Prostate gland (tissue), 2 donors: ENCODE measurements at regions not wholly inside any gene's neighbourhood (a gene's known extent, or its start where the extent isn't known, plus 50 kb on each side); places are given as distances from the start of the nearest gene placed in this dataset.

ENCODE experiments used
- DNase-seq: peaks from one replicate; pipeline ENCODE4 v3.0.0-alpha.2; 2019; ENCODE audit warnings: low spot score
- H3K27ac ChIP-seq, 2 donors: fragments of 200-600 bp; sonication (generic); 2 replicates each; pipeline ENCODE4 v1.5.1; 2017 to 2019
- H3K27me3 ChIP-seq: fragments of 200-600 bp; sonication (generic); replicated peaks from 2 replicates; pipeline ENCODE4 v1.5.1; 2019; ENCODE audit not compliant: insufficient read depth
- H3K36me3 ChIP-seq, 2 donors: fragments of 200-600 bp; sonication (generic); 1 replicate in 1 of 2; 2 replicates in 1 of 2; pipeline versions ENCODE4 v1.5.1 to v1.8.1; 2017 to 2019
- H3K4me1 ChIP-seq: fragments of 200-600 bp; sonication (generic); replicated peaks from 2 replicates; pipeline ENCODE4 v1.5.1; 2019
- H3K4me3 ChIP-seq, 2 donors: fragments of 200-600 bp; sonication (generic); 2 replicates each; pipeline ENCODE4 v1.5.1; 2017 to 2019
- H3K9me3 ChIP-seq: fragments of 200-600 bp; sonication (generic); 2 replicates; pipeline ENCODE4 v1.5.1; 2017
- POLR2A ChIP-seq: fragments of 450-650 bp; IDR thresholded peaks from one replicate; pipeline ENCODE4 v1.6.1; 2016; ENCODE audit warnings: antibody characterized with exemption, mild to moderate bottlenecking
- POLR2AphosphoS5 ChIP-seq: sonication (generic); formaldehyde crosslinking; IDR thresholded peaks from one replicate; pipeline ENCODE4 v1.6.1; 2017; ENCODE audit warnings: antibody characterized with exemption
- WGBS: methylation state at CpG from one replicate; pipeline ENCODE4 v1.1.5; 2018; 5-methylcytosine and 5-hydroxymethylcytosine counted together
- intact Hi-C: fragments of 100-400 bp; cut with DNase I; formaldehyde crosslinking; loops from one replicate; pipeline ENCODE4 v1.14.2; 2022
- TF ChIP-seq, protein P1 (sequence below), 4 experiments: fragments of 200-600 bp in 2 of 4; fragments of 450-650 bp in 2 of 4; sonication (generic) in 2 of 4; IDR thresholded peaks; 1 replicate in 3 of 4; 2 replicates in 1 of 4; pipeline ENCODE4 v1.5.1; 2016 to 2019; ENCODE audit warnings: antibody characterized with exemption in 4 of 4, mild to moderate bottlenecking in 2 of 4, moderate library complexity in 2 of 4

DNA sequence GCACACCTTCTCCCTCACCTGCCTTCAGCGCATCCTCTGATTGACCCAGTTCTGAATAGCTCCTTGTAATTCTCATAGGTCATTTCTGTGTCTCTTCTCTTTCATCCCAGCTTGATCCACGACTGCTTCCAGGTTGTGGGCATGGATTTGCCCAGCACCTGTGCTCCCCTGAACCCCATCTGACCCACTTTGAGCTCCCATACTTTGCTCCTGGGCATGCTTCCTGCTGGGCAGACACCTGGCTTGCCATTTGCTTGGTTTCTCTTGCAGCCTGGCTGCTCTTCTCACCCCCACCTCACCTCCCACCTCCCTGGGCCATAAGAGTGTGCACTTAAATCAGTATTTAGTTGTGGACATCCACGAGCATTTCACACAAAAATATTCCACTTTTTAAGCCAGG is 635.5 kb downstream of the TBL1XR1 start:
- Histone ChIP-seq H3K27me3 (no peaks in the 10 kb centered on the region), H3K27ac (no peak overlapping the region), H3K36me3 (no peaks in the 10 kb centered on the region), H3K4me3 (no peak overlapping the region), H3K4me1 (no peaks in the 10 kb centered on the region), H3K9me3 (no peaks in the 10 kb centered on the region)
- 66% methylated on average over 3 of the region's 3 CpGs for WGBS
- intact Hi-C loops: no loop called here
- no peak for DNase-seq
- TF ChIP-seq POLR2A: no peak
- TF ChIP-seq, protein P1, sequence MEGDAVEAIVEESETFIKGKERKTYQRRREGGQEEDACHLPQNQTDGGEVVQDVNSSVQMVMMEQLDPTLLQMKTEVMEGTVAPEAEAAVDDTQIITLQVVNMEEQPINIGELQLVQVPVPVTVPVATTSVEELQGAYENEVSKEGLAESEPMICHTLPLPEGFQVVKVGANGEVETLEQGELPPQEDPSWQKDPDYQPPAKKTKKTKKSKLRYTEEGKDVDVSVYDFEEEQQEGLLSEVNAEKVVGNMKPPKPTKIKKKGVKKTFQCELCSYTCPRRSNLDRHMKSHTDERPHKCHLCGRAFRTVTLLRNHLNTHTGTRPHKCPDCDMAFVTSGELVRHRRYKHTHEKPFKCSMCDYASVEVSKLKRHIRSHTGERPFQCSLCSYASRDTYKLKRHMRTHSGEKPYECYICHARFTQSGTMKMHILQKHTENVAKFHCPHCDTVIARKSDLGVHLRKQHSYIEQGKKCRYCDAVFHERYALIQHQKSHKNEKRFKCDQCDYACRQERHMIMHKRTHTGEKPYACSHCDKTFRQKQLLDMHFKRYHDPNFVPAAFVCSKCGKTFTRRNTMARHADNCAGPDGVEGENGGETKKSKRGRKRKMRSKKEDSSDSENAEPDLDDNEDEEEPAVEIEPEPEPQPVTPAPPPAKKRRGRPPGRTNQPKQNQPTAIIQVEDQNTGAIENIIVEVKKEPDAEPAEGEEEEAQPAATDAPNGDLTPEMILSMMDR (IDR thresholded peaks at IDR 0.05): no peak
- no peak for TF ChIP-seq POLR2AphosphoS5

GRCh38 chr3:176554791-176555654 is 642.3 kb downstream of the TBL1XR1 start:
- TF ChIP-seq POLR2AphosphoS5: no peak
- TF ChIP-seq, protein P1 (IDR thresholded peaks at IDR 0.05): no peak
- no peak for TF ChIP-seq POLR2A
- Histone ChIP-seq H3K9me3 (no peaks in the 10 kb centered on the region), H3K4me1 (no peaks in the 10 kb centered on the region), H3K4me3 (no peak overlapping the region), H3K27me3 (no peaks in the 10 kb centered on the region), H3K36me3 (no peaks in the 10 kb centered on the region), H3K27ac (no peak overlapping the region)
- intact Hi-C loops: no loop called here
- no peak for DNase-seq
- WGBS: 60% methylated on average over 10 of the region's 10 CpGs

DNA sequence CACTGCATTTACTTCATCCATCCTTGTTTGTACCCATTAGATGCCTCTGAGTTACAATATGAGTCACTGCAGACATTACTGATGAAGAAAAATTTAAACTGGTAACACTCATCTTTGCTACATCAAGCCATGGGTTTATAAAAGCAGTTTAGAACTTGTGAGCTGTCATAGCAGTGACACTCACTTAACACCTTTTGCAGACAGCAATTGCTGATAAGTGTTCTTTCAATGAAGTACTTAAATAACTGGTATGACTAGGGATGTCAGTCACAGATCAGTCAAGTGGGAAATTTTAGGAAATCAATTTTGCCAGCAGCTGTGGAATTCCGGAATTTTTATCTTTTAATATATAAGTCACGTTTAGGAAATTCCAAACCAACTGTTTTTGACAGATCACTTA is 643.0 kb downstream of the TBL1XR1 start:
- Histone ChIP-seq H3K27ac (no peak overlapping the region), H3K27me3 (no peaks in the 10 kb centered on the region), H3K4me1 (no peaks in the 10 kb centered on the region), H3K36me3 (no peaks in the 10 kb centered on the region), H3K9me3 (no peaks in the 10 kb centered on the region), H3K4me3 (no peak overlapping the region)
- TF ChIP-seq POLR2AphosphoS5: no peak
- DNase-seq: no peak
- intact Hi-C loops: no loop called here
- WGBS: 86% methylated on average over 2 of the region's 2 CpGs

GRCh38 chr3:176526942-176527341 is 670.3 kb downstream of the TBL1XR1 start:
- Histone ChIP-seq H3K9me3 (no peaks in the 10 kb centered on the region), H3K27ac (no peak overlapping the region), H3K27me3 (no peaks in the 10 kb centered on the region), H3K4me1 (no peaks in the 10 kb centered on the region), H3K4me3 (no peak overlapping the region), H3K36me3 (no peaks in the 10 kb centered on the region)
- intact Hi-C loops: no loop called here
- 32% methylated on average over 1 of the region's 1 CpG for WGBS
- TF ChIP-seq POLR2A (no peak), POLR2AphosphoS5 (no peak)
- TF ChIP-seq, protein P1 (IDR thresholded peaks at IDR 0.05): no peak
- DNase-seq: no peak

DNA sequence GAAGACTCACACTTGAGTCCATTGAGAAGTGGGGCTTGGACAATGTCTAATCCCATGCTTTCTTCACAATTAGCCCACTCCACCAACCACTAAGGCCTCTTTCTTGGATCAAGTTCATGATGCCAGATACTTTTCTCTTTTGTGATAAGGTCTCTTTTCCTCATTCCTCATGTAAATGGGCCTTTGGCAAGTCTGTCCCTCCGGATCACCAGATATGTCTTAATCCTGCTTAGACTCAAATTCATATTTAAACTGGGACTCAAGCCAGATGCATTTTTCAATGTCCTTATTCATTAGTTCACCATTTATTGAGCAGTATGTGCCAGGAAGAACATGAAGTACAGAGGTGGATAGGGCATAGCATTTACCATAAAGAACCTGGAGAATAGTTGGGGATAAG is 671.1 kb downstream of the TBL1XR1 start:
- Histone ChIP-seq H3K27ac (no peak overlapping the region), H3K4me3 (no peak overlapping the region), H3K36me3 (no peaks in the 10 kb centered on the region), H3K27me3 (no peaks in the 10 kb centered on the region), H3K4me1 (no peaks in the 10 kb centered on the region), H3K9me3 (no peaks in the 10 kb centered on the region)
- 36% methylated on average over 1 of the region's 1 CpG for WGBS
- intact Hi-C loops: no loop called here
- TF ChIP-seq, protein P1 (IDR thresholded peaks at IDR 0.05): no peak
- no peak for TF ChIP-seq POLR2A
- TF ChIP-seq POLR2AphosphoS5: no peak
- DNase-seq: no peak
